LNCaP clone FGC (cell line): ENCODE measurements at regions not wholly inside any gene's neighbourhood (a gene's known extent, or its start where the extent isn't known, plus 50 kb on each side); places are given as distances from the start of the nearest gene placed in this dataset.

Experiments
- DNase-seq: peaks from one replicate; pipeline ENCODE4 v3.0.0-alpha.2; 2011; ENCODE audit warnings: low read depth
- H3K4me3 ChIP-seq: 2 replicates; pipeline ENCODE4 v1.5.1; 2011; ENCODE audit warnings: mild to moderate bottlenecking, low read depth, low read length, control low read depth
- CTCF ChIP-seq: IDR thresholded peaks from 2 replicates; pipeline ENCODE4 v1.5.1; 2012; ENCODE audit warnings: mild to moderate bottlenecking; ENCODE audit not compliant: control insufficient read depth, insufficient read depth; ENCODE audit errors: extremely low read depth

DNA sequence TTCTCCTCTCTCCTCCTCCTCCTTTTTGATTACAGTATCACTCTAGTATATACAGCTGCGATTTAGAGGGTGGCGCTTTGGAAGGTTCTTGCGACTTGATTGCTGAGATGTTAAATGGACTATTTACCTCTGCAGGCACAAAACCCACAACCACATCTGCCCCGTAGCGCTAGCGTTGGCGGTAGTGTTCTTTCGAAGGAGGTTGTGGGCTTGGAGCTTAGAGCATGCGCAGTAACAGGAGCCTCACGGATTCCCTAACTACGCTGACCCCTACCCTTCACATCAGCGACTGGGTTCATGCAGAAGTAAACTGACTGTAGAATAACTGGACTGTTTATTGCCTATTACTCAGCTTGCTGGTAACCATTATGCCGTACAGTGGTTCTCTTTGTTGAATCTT, 58.0 kb downstream of the CGGBP1 start:
- H3K4me3 ChIP-seq, result no peak overlapping the region
- no peak for TF ChIP-seq CTCF
- no peak for DNase-seq

DNA sequence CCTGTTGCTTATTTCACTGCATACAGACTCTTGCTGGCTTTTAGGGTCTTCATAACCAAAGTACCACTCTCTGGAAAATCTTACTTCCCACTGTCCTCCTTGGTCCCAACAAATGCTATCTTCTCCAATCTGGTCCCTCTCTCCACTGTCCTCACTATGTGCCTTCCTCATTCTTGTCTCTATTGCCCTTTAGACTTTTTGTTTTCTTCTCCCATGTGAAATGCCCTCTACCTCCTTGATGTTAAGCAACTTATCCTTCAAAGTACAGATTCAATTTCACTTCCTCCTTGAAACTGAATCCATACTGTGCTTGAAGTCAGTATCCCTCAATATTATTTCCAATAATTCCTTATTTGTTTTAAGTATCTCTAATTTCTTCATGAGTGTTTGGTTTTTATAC, 60.8 kb downstream of the CGGBP1 start:
- TF ChIP-seq CTCF, result no peak
- no peak for DNase-seq
- no peak overlapping the region for H3K4me3 ChIP-seq

DNA sequence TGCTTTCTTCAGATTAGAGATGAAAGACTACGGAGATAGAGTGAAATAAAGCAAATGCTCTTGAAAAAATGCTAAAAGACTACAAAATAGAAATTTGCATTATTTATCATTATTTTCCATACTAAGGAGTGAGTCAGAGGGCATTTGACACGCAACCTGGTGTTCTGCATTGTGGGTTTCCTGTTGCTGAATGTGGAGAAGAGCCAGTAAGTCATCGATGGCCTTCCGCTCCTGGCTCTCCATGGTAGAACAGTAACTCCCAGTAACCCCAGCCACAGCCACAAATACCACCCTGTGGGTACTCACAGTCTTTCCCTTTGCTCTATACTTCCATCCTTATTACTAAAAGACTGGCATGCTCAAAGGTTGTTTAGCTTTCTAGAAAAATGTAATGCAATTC, 61.5 kb downstream of the CGGBP1 start:
- DNase-seq, result no peak
- no peak overlapping the region for H3K4me3 ChIP-seq
- TF ChIP-seq CTCF, result no peak

DNA sequence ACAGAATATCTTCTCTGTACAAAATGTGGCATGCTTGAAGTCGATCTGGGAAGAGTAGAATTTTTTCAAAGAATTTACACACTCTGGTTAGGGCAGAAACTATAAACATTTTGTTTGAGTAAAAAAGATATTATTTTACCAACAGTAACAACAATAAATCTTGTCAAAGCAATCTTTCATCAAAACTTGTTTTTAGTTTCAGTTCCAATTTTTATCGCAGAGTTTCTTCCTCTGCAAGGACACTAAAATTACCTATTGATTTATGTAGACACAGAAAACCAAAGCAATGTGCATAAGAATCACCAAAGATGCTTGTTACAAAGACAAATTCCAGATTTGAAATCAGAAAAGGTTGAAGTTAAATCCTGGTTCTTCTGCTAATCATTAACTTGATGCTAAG, 61.9 kb downstream of the CGGBP1 start:
- H3K4me3 ChIP-seq, result no peak overlapping the region
- DNase-seq, result no peak
- TF ChIP-seq CTCF, result no peak

DNA sequence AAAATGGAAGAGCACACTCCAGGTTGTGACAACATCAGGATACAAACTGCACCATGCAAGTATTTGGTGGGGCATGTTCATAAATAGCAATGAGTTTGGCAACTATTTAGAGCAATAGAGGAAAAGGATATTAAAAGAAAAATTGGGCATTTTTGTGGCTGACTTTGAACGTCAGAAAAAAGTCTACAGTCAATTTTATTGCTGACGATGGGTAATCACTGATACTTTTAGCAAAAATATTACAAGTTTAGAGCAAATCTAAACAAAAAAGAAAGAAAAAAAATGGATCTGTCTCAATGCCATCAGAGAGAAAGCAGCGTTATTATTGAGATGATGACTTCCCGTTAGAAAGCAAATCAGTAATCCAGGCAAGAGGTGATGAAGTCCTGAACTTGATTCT, 65.2 kb downstream of the CGGBP1 start:
- H3K4me3 ChIP-seq, result no peak overlapping the region
- TF ChIP-seq CTCF, result no peak
- DNase-seq, result no peak

- H3K4me3 ChIP-seq, result no peak overlapping the region
- DNase-seq, result no peak
- TF ChIP-seq CTCF, result no peak
These were observed 70.9 kb downstream of the CGGBP1 start for GRCh38 chr3:87987952-87988351.

- H3K4me3 ChIP-seq, result no peak overlapping the region
- DNase-seq, result no peak
- TF ChIP-seq CTCF, result no peak
These were observed 76.4 kb downstream of the CGGBP1 start for GRCh38 chr3:87982421-87982820.
